ENCODE measurements at regions not wholly inside any gene's neighbourhood (a gene's known extent, or its start where the extent isn't known, plus 50 kb on each side); places are given as distances from the start of the nearest gene placed in this dataset.

- no peaks in the 10 kb centered on the region for H3K36me3 ChIP-seq (ENCODE audit: control insufficient read depth, insufficient read depth, low read length)
- H3K4me3 ChIP-seq (ENCODE audit: extremely low read depth, insufficient read depth, low read length, poor library complexity, severe bottlenecking): no peak overlapping the region
- no peaks in the 10 kb centered on the region for H3K9me3 ChIP-seq (ENCODE audit: control insufficient read depth, low read length)
- H3K27ac ChIP-seq (ENCODE audit: low read depth, low read length, severe bottlenecking): no peak overlapping the region
- WGBS, 2 experiments (ENCODE audit: insufficient coverage in 2 of 2): 92 to 94% methylated on average over 2 of the region's 3 CpGs
- H3K4me1 ChIP-seq (ENCODE audit: control insufficient read depth, insufficient read depth, low read length, poor library complexity, severe bottlenecking): no peaks in the 10 kb centered on the region
Measured at GRCh38 chr17:14756479-14756878, 455.6 kb downstream of the HS3ST3B1 start.

- H3K4me1 ChIP-seq (ENCODE audit: control insufficient read depth, insufficient read depth, low read length, poor library complexity, severe bottlenecking): no peaks in the 10 kb centered on the region
- WGBS, 2 experiments (ENCODE audit: insufficient coverage in 2 of 2): 40 to 80% methylated on average over 1 of the region's 1 CpG
- no peak overlapping the region for H3K27ac ChIP-seq (ENCODE audit: low read depth, low read length, severe bottlenecking)
- no peaks in the 10 kb centered on the region for H3K9me3 ChIP-seq (ENCODE audit: control insufficient read depth, low read length)
- no peak overlapping the region for H3K4me3 ChIP-seq (ENCODE audit: extremely low read depth, insufficient read depth, low read length, poor library complexity, severe bottlenecking)
- H3K36me3 ChIP-seq (ENCODE audit: control insufficient read depth, insufficient read depth, low read length): no peaks in the 10 kb centered on the region
Measured at GRCh38 chr17:14755002-14755401, 454.1 kb downstream of the HS3ST3B1 start.

GRCh38 chr17:14753383-14753782 lies 452.5 kb downstream of the HS3ST3B1 start:
- WGBS, 2 experiments (ENCODE audit: insufficient coverage in 2 of 2): 77 to 88% methylated on average over 2 to 3 of the region's 6 CpGs
- H3K4me3 ChIP-seq (ENCODE audit: extremely low read depth, insufficient read depth, low read length, poor library complexity, severe bottlenecking): no peak overlapping the region
- no peaks in the 10 kb centered on the region for H3K4me1 ChIP-seq (ENCODE audit: control insufficient read depth, insufficient read depth, low read length, poor library complexity, severe bottlenecking)
- no peaks in the 10 kb centered on the region for H3K36me3 ChIP-seq (ENCODE audit: control insufficient read depth, insufficient read depth, low read length)
- no peaks in the 10 kb centered on the region for H3K9me3 ChIP-seq (ENCODE audit: control insufficient read depth, low read length)
- H3K27ac ChIP-seq (ENCODE audit: low read depth, low read length, severe bottlenecking): no peak overlapping the region

- Histone ChIP-seq H3K27ac (ENCODE audit: low read depth, low read length, severe bottlenecking) (no peak overlapping the region), H3K4me1 (ENCODE audit: control insufficient read depth, insufficient read depth, low read length, poor library complexity, severe bottlenecking) (peaks cover 4% of the 10 kb centered on the region), H3K36me3 (ENCODE audit: control insufficient read depth, insufficient read depth, low read length) (no peaks in the 10 kb centered on the region), H3K4me3 (ENCODE audit: extremely low read depth, insufficient read depth, low read length, poor library complexity, severe bottlenecking) (no peak overlapping the region), H3K9me3 (ENCODE audit: control insufficient read depth, low read length) (no peaks in the 10 kb centered on the region)
- WGBS, 2 experiments (ENCODE audit: insufficient coverage in 2 of 2): 80 to 96% methylated on average over 1 to 2 of the region's 2 CpGs
Measured at GRCh38 chr17:14752011-14752410, 451.1 kb downstream of the HS3ST3B1 start.

- H3K9me3 ChIP-seq (ENCODE audit: control insufficient read depth, low read length): no peaks in the 10 kb centered on the region
- H3K36me3 ChIP-seq (ENCODE audit: control insufficient read depth, insufficient read depth, low read length): no peaks in the 10 kb centered on the region
- H3K4me1 ChIP-seq (ENCODE audit: control insufficient read depth, insufficient read depth, low read length, poor library complexity, severe bottlenecking): peaks cover 4% of the 10 kb centered on the region
- no peak overlapping the region for H3K27ac ChIP-seq (ENCODE audit: low read depth, low read length, severe bottlenecking)
- no peak overlapping the region for H3K4me3 ChIP-seq (ENCODE audit: extremely low read depth, insufficient read depth, low read length, poor library complexity, severe bottlenecking)
- 89 to 92% methylated on average over 5 of the region's 5 CpGs for WGBS, 2 experiments (ENCODE audit: insufficient coverage in 2 of 2)
Measured at GRCh38 chr17:14750866-14751265, 450.0 kb downstream of the HS3ST3B1 start.

- H3K36me3 ChIP-seq (ENCODE audit: control insufficient read depth, insufficient read depth, low read length): no peaks in the 10 kb centered on the region
- 81 to 90% methylated on average over 4 of the region's 4 CpGs for WGBS, 2 experiments (ENCODE audit: insufficient coverage in 2 of 2)
- no peaks in the 10 kb centered on the region for H3K9me3 ChIP-seq (ENCODE audit: control insufficient read depth, low read length)
- peaks cover 4% of the 10 kb centered on the region for H3K4me1 ChIP-seq (ENCODE audit: control insufficient read depth, insufficient read depth, low read length, poor library complexity, severe bottlenecking)
- H3K4me3 ChIP-seq (ENCODE audit: extremely low read depth, insufficient read depth, low read length, poor library complexity, severe bottlenecking): no peak overlapping the region
- no peak overlapping the region for H3K27ac ChIP-seq (ENCODE audit: low read depth, low read length, severe bottlenecking)
Measured at GRCh38 chr17:14749269-14749668, 448.4 kb downstream of the HS3ST3B1 start.

GRCh38 chr17:14748036-14748710 lies 447.3 kb downstream of the HS3ST3B1 start:
- Histone ChIP-seq H3K9me3 (ENCODE audit: control insufficient read depth, low read length) (no peaks in the 10 kb centered on the region), H3K36me3 (ENCODE audit: control insufficient read depth, insufficient read depth, low read length) (no peaks in the 10 kb centered on the region), H3K27ac (ENCODE audit: low read depth, low read length, severe bottlenecking) (no peak overlapping the region), H3K4me3 (ENCODE audit: extremely low read depth, insufficient read depth, low read length, poor library complexity, severe bottlenecking) (no peak overlapping the region), H3K4me1 (ENCODE audit: control insufficient read depth, insufficient read depth, low read length, poor library complexity, severe bottlenecking) (peaks cover 4% of the 10 kb centered on the region)
- 73 to 76% methylated on average over 5 to 7 of the region's 12 CpGs for WGBS, 2 experiments (ENCODE audit: insufficient coverage in 2 of 2)

GRCh38 chr17:14747603-14747950 lies 446.7 kb downstream of the HS3ST3B1 start:
- no peak overlapping the region for H3K4me3 ChIP-seq (ENCODE audit: extremely low read depth, insufficient read depth, low read length, poor library complexity, severe bottlenecking)
- H3K4me1 ChIP-seq (ENCODE audit: control insufficient read depth, insufficient read depth, low read length, poor library complexity, severe bottlenecking): peaks cover 4% of the 10 kb centered on the region
- H3K27ac ChIP-seq (ENCODE audit: low read depth, low read length, severe bottlenecking): no peak overlapping the region
- no peaks in the 10 kb centered on the region for H3K9me3 ChIP-seq (ENCODE audit: control insufficient read depth, low read length)
- WGBS, 2 experiments (ENCODE audit: insufficient coverage in 2 of 2): 93% methylated on average over 2 of the region's 5 CpGs; no CpG with 5 or more reads in 1 of the 2 experiments
- H3K36me3 ChIP-seq (ENCODE audit: control insufficient read depth, insufficient read depth, low read length): no peaks in the 10 kb centered on the region

- H3K4me1 ChIP-seq (ENCODE audit: control insufficient read depth, insufficient read depth, low read length, poor library complexity, severe bottlenecking): peaks cover 4% of the 10 kb centered on the region
- no peaks in the 10 kb centered on the region for H3K36me3 ChIP-seq (ENCODE audit: control insufficient read depth, insufficient read depth, low read length)
- H3K9me3 ChIP-seq (ENCODE audit: control insufficient read depth, low read length): no peaks in the 10 kb centered on the region
- H3K4me3 ChIP-seq (ENCODE audit: extremely low read depth, insufficient read depth, low read length, poor library complexity, severe bottlenecking): no peak overlapping the region
- no peak overlapping the region for H3K27ac ChIP-seq (ENCODE audit: low read depth, low read length, severe bottlenecking)
- 88 to 89% methylated on average over 3 to 5 of the region's 8 CpGs for WGBS, 2 experiments (ENCODE audit: insufficient coverage in 2 of 2)
Measured at GRCh38 chr17:14746822-14747602, 446.1 kb downstream of the HS3ST3B1 start.

GRCh38 chr17:14745541-14745940 lies 444.7 kb downstream of the HS3ST3B1 start:
- H3K4me3 ChIP-seq (ENCODE audit: extremely low read depth, insufficient read depth, low read length, poor library complexity, severe bottlenecking): no peak overlapping the region
- peaks cover 4% of the 10 kb centered on the region for H3K4me1 ChIP-seq (ENCODE audit: control insufficient read depth, insufficient read depth, low read length, poor library complexity, severe bottlenecking)
- no peaks in the 10 kb centered on the region for H3K36me3 ChIP-seq (ENCODE audit: control insufficient read depth, insufficient read depth, low read length)
- H3K9me3 ChIP-seq (ENCODE audit: control insufficient read depth, low read length): no peaks in the 10 kb centered on the region
- WGBS, 2 experiments (ENCODE audit: insufficient coverage in 2 of 2): no CpG with 5 or more reads among the region's 1 CpG
- H3K27ac ChIP-seq (ENCODE audit: low read depth, low read length, severe bottlenecking): no peak overlapping the region

All from mesodermal cell (in vitro differentiated cells).